MM.1S (cell line): ENCODE measurements at regions not wholly inside any gene's neighbourhood (a gene's known extent, or its start where the extent isn't known, plus 50 kb on each side); places are given as distances from the start of the nearest gene placed in this dataset.

ENCODE experiments used
- EZH2 ChIP-seq: fragments of 300-600 bp; sonication (generic); optimal IDR thresholded peaks from 2 replicates; pipeline ENCODE3; 2017; ENCODE audit warnings: low read depth, mild to moderate bottlenecking, antibody characterized with exemption, low read length, mixed read lengths
- EZH2phosphoT487 ChIP-seq: fragments of 300-600 bp; sonication (generic); IDR thresholded peaks from 2 replicates; pipeline ENCODE4 v1.6.1; 2018; ENCODE audit warnings: antibody characterized with exemption, low read length
- TF ChIP-seq, protein P1 (sequence below): fragments of 300-600 bp; sonication (generic); IDR thresholded peaks from 2 replicates; pipeline ENCODE4 v1.5.1; 2016; ENCODE audit warnings: antibody characterized with exemption, low read length, mixed read lengths

GRCh38 chr7:41013117-41013516, 689.8 kb downstream of the INHBA start:
- TF ChIP-seq, protein P1, sequence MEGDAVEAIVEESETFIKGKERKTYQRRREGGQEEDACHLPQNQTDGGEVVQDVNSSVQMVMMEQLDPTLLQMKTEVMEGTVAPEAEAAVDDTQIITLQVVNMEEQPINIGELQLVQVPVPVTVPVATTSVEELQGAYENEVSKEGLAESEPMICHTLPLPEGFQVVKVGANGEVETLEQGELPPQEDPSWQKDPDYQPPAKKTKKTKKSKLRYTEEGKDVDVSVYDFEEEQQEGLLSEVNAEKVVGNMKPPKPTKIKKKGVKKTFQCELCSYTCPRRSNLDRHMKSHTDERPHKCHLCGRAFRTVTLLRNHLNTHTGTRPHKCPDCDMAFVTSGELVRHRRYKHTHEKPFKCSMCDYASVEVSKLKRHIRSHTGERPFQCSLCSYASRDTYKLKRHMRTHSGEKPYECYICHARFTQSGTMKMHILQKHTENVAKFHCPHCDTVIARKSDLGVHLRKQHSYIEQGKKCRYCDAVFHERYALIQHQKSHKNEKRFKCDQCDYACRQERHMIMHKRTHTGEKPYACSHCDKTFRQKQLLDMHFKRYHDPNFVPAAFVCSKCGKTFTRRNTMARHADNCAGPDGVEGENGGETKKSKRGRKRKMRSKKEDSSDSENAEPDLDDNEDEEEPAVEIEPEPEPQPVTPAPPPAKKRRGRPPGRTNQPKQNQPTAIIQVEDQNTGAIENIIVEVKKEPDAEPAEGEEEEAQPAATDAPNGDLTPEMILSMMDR: no peak
- TF ChIP-seq EZH2 (no peak), EZH2phosphoT487 (no peak)
